ENCODE measurements at regions not wholly inside any gene's neighbourhood (a gene's known extent, or its start where the extent isn't known, plus 50 kb on each side); places are given as distances from the start of the nearest gene placed in this dataset.

DNA sequence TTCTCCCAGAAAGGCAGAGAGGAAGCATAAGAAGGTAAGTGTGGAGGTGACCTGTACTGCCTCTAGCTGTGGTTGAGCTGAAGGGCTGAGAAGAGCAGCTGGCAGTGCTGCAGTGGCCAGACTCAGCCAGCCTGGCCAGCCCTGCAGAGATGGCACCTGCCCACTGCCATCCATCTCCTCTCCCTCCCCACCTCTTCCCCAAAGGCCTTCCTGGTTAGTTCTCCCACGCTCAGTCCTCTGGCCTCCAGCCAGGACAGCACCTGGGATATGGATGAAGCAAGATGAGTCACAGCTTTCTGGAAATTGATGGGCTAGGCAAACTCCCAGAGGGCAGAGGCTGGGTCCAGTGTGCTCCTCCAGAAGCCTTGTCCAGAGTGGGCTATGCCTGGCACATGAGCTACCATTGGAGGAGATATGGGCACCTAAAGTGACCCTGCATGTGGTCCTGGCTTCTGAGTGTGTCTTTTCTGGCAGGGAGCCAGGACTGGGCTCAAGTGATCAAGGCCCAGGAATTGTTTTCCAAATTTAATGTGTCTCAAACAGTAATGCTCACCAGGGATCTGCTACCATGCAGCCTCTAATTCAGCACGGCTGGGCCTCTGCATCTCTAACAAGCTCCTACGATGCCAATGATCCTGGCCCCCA lies 81.0 kb upstream of the CACUL1 start:
- no peak for DNase-seq (ENCODE audit: low read depth in 4 of 4, low spot score in 3 of 4)

DNA sequence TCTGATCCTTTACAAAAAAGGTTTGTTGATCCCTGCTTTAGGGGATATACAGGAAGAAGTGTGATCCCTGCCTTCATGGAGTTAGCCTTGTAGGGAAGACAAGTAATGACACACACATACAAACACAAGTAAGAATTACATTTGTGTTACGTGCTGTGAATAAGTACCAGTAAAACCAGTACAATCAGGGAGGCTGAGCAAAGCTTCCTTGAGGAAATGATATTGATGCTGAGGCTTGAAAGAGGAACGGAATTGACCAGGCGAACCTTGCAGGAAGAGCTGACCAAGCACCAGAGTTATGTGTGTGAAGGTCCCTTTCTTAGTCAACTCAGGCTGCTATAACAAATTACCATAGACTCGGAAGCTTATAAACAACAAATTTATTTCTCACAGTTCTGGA lies 83.6 kb upstream of the CACUL1 start:
- no peak for DNase-seq (ENCODE audit: low read depth in 4 of 4, low spot score in 3 of 4)

DNA sequence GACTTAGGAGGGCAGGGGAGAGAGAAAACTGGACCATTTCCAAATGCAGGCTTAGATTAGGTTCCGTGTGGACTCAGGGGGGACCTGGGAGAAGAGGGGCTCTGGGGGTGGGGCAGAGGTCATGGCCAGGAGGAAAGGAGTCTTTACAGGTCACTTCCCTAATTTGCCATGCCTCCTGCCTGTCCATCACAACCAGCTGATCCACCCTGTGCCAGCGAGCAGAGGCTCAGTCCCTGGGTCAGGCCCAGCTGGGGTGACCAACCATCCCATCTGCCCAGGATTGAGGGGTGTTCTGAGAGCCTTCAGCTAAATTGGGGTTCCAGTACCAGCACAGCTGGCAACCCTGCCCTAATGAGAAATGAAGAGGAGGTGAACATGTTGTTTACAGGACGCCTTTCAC lies 84.6 kb upstream of the CACUL1 start:
- no peak for DNase-seq (ENCODE audit: low read depth in 4 of 4, low spot score in 3 of 4)

DNA sequence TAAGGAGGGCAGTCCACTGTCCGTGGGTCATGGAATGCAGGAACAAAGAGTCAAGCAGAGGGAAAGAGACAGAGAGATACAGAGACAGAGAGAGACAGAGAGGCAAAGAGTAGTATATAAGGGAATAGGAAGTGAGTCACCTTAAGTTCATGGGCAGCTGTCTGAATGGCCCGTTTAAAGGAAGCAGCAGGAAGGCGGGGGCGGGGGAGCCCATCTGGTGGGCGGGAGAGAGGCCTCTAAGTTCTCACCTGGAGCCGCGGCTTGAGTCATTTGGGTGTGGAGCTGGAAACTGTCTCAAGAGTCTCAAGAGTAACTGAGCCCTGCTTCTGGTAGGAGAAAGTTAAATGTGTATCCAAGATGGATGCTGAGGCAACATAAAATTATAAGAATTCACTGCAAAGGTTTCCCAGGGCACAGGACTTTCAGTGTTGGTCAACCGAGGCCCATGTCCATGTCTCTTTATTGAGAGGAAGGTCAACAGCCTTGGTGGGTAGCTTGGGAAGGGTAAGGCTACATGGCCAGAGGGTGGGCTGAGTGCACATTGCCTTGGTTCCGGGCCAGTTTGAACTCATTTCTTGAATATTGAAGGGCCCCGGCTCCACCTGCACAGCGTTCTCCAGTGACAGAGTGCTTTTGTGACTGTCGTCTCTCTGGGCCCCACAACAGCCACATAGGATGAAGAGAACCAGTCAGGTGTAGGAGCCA lies 85.5 kb upstream of the CACUL1 start:
- DNase-seq (ENCODE audit: low read depth in 4 of 4, low spot score in 3 of 4), result no peak

DNA sequence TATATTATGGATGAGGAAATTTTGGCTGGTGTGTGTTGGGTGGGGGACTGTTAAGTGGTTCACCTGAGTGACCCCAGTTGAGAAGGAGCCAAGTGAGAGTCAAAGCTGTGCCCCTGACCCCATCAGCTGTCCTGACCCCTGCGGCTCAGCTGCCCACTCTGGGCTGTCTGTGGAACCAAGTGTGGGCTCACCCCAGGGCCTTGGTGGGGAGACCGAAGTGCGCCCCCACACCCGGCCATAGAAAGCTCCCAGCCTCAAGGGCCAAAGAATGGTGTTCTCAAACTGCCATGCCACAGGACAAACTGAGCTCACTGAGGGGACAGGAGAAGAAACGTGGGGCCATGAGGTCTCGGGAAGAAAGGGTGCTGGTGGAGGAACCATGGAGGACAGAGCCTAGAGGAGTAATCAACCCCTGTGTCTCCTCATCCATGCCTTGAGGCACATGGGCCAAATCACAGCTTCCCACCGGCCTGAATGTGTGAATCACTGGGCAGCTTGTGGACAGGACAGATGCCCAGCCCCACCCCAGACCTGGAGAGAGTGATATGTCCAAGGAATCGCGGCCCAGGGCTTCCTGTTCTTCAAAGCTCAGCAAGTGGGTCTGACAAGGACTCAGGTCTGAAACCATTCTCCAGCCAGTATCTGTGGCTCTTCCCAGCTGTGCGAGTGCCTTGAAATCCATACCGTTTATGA lies 86.2 kb upstream of the CACUL1 start:
- DNase-seq (ENCODE audit: low read depth in 4 of 4, low spot score in 3 of 4), result no peak

DNA sequence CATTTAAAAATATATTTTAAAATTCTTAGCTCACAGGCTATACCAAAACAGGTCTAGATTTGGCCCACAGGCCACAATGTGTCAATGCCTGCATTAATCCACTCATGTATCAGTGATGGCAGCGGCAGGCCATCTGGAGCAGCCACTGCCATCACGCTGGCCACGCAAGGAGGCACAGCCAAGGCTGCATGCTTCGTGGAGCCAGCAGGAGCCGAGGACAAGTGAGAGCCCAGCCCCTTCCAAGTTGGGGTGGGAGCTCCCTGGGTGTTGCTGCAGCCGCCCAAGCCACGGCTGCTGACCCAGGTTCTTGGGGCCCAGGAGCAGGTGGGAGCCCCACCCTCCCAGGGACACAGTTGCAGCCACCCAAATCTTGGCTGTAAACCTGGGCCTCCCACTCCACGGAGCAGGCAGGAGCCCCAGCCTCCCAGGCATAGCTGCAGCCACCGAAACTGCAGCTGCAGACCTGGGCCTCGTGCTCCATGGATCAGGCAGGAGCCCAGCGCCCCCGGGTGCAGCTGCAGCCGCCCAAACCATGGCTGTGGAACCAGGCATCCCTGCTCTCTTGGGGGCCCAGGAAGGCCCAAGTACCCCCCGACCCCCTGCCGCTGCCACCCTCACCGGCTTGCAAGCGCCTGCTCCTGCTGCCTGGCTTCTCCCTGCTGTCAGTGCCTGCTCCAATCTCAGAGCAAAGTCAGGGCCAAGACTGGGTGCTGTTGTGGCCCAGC lies 87.3 kb upstream of the CACUL1 start:
- no peak for DNase-seq (ENCODE audit: low read depth in 4 of 4, low spot score in 3 of 4)

DNA sequence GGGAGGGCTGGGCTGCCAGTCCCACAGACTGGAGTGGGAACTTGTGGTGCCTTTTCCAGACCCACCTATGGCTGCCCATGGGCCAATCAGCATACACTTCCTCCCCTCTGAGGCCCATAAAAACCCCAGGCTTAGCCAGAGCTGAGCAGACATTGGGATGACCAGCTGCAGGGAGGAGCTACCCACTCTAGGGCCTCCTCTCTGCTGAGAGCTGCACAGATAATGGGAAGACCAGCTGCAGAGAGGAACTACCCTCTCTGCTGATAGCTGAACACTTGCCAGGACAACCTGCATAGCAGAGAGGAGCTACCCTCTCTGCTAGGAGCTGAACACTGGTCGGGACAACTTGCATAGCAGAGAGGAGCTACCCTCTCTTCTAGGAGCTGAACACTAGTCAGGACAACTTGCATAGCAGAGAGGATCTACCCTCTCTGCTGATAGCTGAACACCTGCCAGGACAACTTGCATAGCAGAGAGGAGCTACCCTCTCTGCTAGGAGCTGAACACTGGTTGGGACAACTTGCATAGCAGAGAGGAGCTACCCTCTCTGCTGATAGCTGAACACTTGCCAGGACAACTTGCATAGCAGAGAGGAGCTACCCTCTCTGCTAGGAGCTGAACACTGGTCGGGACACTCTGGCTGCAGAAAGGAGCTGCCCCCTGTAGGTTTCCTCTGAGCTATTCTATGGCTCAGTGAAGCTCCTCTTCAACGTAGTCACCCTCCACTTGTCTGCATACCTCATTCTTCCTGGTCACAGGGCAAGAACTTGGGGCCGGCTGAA lies 88.3 kb upstream of the CACUL1 start:
- DNase-seq (ENCODE audit: low read depth in 4 of 4, low spot score in 3 of 4), result no peak

DNA sequence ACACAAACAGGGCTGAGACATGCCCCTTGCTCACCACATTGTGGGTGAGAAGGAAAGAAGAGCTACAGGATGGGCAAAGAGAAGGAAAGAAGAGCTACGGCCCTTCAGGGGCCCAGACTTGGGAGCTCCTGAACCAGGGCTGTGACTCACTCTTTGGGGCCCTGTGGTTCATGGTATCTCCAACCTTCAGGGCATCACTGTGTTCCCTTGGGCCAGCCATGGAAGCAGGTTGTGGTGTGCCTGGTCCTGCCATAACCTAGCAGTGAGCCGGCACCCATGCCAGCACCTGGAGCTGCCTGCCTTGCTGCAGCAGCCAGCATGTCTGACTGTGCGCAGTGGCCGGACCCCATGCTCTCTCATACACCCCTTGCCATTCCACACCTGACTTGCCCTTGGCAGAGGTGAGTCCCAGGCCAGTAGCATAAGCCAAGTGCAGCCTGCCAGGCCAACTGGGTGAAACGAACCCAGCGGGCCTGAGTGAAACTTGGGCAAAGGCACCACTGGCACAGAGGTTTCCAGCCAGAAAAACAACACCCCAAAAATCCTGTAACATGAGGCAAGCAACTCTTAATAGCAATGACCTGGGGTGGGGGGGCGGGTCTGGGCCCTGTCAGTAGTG lies 89.0 kb upstream of the CACUL1 start:
- no peak for DNase-seq (ENCODE audit: low read depth in 4 of 4, low spot score in 3 of 4)

DNA sequence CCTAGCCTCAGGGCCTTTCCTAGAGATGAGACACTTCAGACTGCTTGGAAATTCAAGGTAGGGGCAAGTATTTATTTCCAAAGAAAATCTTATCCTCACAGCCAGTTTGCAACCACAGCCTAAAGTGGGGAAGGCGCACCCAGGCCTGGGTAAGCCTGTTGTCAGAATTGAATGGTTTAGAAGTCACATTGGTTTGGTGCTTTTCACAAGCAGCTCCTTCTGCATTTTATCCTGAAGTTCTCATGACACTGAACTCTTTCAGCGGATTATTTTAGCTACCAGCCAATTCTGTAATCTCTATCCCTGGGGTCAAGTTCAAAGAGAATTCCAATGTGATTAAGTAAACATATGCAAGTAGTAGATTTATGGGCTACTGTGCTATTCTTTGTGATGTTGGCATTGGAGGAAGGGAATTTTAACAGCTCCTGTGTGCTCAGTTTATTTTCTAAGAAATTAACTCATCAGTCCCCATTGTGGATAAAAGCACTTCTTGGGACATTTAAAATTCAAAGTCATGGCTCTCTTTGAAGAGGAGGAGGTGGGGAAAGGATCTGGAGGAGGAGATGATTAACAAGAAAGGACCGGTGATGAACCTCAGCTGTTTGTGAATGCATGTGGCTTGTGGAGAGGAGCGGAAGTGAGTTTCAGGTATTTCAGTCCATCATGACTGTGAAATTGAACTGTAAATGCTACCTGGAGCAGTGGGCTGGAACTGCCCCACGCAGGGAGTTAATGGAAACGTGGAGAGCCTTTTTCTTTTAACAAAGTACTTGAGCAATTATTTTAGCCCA lies 90.2 kb upstream of the CACUL1 start:
- peak in 2 of 4 donors; percentile 34 to 44 for DNase-seq (ENCODE audit: low read depth in 4 of 4, low spot score in 3 of 4)

DNA sequence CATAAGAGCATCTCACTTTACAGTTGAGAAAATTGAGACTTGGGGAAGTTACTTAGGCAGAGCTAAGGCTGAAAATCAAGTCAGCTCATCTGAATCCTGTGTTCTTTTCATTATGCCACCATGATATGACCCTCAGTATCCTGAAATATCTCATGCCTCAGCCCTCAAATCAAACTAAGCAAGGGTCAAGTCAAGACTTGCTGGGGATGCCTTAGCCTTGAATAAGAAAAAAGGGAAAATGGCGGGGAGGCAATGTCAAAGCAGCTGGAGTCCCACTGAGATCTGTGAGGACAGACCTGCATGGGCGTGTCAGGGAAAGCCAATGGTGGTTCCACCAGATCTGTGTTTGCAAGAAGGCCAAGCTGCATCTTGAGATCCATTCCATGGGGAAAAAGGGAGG lies 91.0 kb upstream of the CACUL1 start:
- DNase-seq (ENCODE audit: low read depth in 4 of 4, low spot score in 3 of 4), result no peak

DNA sequence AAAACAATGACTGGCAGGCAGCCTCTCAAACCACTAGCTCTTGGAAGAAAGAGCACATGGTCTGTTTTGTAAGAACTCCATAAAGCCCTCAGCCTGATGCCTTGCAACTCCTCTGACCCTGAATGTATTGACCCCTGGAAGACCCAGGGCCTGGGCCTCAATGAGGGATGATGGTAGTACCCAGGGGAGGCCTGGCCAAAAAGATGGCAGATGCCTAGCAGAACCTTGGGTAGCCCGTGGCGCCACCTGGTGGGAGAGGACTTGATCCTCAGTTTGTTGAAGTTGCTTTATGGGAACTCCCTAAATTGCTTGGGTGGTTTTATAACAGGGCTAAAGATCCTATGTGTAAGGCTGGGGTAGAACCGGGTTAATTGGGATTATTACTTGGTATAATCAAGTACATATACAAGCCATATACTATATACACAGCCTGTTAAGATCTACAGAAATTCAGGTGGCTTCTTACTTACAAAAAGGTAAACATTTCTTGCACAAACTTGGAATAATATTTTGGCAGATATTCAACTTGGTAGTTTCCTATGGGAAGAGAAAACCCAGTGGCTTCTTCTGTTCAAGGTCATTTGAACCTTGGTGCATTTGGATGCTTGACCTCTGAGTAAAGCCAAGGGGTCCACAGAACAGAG lies 95.8 kb upstream of the CACUL1 start:
- DNase-seq (ENCODE audit: low read depth in 4 of 4, low spot score in 3 of 4), result no peak

DNA sequence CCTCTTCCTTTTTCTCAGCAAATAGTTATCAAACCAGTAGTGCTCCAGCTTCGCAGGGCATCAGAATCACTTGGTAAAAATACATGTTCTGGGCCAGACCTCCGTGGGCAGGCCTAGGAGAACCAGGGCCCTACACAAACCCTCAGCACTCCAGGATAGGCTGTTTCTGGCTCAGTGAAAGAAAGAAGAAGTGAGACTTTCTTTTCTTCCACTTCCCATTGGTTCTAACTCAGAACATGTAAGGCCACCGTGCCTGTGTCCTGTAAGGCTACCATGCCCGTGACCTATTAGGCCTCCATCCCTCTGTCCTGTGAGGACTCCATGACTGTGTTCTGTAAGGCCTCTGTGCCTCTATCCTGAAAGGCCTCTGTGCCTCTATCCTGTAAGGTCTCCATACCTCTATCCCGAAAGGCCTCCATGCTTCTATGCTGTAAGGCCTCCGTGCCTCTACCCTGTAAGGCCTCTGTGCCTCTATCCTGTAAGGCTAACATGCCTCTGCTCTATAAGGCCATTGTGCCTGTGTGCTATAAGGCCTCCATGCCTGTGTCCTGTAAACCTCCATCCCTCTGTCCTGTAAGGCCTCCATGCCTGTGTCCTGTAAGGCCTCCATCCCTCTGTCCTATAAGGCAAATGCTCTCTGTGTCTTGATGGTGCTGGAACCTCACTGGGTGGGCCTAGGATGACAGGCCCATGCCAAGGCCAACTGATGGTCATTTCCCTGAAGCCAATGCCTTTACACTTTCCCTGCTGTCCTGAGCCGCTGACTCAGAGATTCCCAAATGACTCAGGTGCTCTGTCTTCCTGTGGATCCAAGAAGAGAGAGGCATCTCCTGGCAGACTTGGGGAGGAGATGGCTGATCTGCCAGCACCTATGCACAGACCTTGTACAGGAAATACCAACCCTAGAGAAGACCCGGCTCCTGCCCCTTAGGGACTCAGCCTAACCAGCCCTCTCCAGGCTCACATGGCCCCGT lies 96.6 kb upstream of the CACUL1 start:
- no peak for DNase-seq (ENCODE audit: low read depth in 4 of 4, low spot score in 3 of 4)

DNA sequence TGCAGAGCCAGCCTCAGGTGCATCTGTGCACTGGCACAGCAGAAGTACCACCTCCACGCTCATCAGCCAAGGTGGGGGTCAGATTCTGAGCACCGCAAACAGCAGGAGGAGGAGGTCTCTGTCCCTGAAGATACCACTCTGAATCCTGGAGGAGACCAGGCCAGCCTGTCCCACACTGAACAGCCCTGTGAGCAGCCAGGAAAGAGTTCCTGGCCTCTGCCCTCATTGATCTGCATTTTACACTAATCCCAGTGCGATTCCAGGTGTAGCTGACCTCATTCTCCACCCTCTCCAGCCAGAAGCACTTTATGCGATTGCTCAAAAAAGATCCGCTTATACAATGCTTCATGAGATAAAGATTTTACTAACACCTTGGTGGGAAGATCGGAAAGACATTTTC lies 99.1 kb upstream of the CACUL1 start:
- no peak for DNase-seq (ENCODE audit: low read depth in 4 of 4, low spot score in 3 of 4)

DNA sequence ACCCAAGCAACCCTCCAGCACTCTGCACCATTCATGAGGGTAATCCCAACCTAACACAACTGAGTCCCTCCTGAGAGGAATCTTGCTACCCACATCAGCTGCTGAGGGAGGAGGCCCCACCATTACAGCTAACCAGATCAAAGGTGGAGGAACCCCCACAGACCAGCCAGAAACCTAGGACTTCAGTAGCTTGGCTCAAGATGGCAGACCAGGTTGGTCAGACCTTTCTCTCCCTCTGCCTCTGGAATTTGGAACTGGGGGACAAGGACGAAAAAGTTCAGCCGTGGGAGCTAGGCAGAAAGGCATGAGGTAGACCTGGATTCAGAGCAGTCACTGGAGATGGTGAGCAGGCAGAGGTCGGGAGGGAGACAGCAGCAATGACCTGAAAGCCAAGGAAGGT lies 101.3 kb upstream of the CACUL1 start:
- no peak for DNase-seq (ENCODE audit: low read depth in 4 of 4, low spot score in 3 of 4)

DNA sequence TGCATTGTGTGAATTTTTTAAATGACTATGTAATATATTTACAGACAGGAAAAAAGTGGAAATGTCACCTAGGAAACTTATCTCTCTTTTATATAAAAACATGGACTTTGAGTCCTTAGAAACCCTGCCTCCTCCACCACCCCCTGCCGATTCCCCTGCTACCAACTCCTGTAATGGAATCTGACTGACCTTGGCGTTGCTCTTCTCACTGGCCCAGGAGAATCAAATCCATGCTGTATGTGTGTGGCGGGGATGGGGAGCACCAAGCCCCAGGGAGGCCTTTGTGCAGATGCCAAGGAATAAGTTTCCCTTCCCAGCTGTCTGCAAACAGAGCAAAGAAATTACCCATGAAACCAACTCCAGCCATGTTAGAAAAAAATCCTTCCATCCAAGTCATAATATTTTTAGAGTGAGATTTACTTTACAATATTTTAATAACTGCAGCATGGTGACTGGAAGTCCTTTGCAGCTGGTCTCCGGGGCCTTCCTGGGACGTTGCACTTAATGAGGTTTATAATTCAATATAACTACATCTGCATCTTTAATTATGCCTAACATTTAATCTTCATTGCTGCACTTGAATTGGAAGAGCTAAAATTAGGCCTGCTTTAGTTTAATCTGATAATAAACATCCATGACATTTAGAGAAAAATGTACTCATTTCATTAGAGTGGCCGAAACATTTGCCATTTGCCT lies 111.4 kb upstream of the CACUL1 start:
- DNase-seq (ENCODE audit: low read depth in 4 of 4, low spot score in 3 of 4), result no peak

DNA sequence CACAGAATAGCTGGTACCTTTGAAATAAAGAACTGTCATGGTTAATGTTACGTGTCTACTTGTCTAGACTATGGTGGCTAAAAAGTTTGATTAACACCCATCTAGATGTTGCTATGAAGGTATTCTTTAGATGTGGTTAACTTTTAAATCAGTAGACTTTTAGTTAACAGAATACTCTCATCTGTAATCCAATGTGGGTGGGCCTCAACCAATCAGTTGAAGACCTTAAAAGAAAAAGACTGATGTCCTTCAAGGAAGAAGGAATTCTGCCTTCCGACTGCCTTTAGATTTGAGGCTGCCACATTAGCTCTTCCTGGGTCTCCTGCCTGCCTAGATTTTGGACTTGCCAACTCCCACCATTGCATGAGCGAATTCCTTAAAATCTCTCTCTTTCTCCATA lies 113.0 kb upstream of the CACUL1 start:
- no peak for DNase-seq (ENCODE audit: low read depth in 4 of 4, low spot score in 3 of 4)

DNA sequence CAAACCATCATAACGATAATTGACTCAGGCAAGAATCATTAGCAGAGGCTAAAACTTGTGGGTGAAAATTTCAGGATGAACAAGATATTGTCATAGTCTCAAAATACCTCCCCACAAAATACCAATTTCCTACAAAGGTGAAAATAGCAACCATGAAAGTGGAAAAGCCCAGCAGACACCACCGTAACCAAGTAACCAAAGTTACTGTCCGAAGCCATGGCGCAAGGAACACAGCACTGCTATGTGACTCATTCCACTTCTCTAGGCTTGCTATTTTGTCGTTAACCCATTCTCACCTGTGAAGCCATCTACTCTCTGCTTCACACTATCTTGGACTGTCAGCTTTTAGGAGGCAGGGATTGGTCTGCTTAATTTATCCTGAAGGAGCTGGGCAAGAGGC lies 113.8 kb upstream of the CACUL1 start:
- no peak for DNase-seq (ENCODE audit: low read depth in 4 of 4, low spot score in 3 of 4)

All from right renal pelvis (tissue), 4 donors.